ENCODE measurements at regions not wholly inside any gene's neighbourhood (a gene's known extent, or its start where the extent isn't known, plus 50 kb on each side); places are given as distances from the start of the nearest gene placed in this dataset.

GRCh38 chr6:51271615-51272014, 452.9 kb downstream of the TFAP2B start:
- TF ChIP-seq CTCF (IDR thresholded peaks at IDR 0.05) (no peak), POLR2A (IDR thresholded peaks at IDR 0.05) (no peak)
- Histone ChIP-seq H3K27ac (no peak overlapping the region), H3K4me1 (peaks cover 0 to 8% (median 0%) of the 10 kb centered on the region in 3 donors), H3K27me3 (no peaks in the 10 kb centered on the region), H3K9me3 (no peaks in the 10 kb centered on the region), H3K36me3 (no peaks in the 10 kb centered on the region), H3K4me3 (no peak overlapping the region)
- intact Hi-C loops (cut with DNase I) = no loop called here
- no peak for DNase-seq
- WGBS, 2 donors = 83 to 100% methylated on average over 1 of the region's 1 CpG

- Histone ChIP-seq H3K36me3 (no peaks in the 10 kb centered on the region), H3K27me3 (no peaks in the 10 kb centered on the region), H3K9me3 (no peaks in the 10 kb centered on the region), H3K4me1 (peaks cover 0 to 8% (median 0%) of the 10 kb centered on the region in 3 donors), H3K4me3 (no peak overlapping the region), H3K27ac (no peak overlapping the region)
- intact Hi-C loops (cut with DNase I) = no loop called here
- no peak for DNase-seq
- 33 to 45% methylated on average over 5 of the region's 5 CpGs for WGBS, 2 donors
- TF ChIP-seq POLR2A (IDR thresholded peaks at IDR 0.05) (no peak), CTCF (IDR thresholded peaks at IDR 0.05) (no peak)
These were observed 454.7 kb downstream of the TFAP2B start for GRCh38 chr6:51273228-51273961.

GRCh38 chr6:51277474-51277873, 458.8 kb downstream of the TFAP2B start:
- no peaks in the 10 kb centered on the region for H3K36me3 ChIP-seq
- H3K27me3 ChIP-seq = no peaks in the 10 kb centered on the region
- peaks cover 0 to 8% (median 0%) of the 10 kb centered on the region in 3 donors for H3K4me1 ChIP-seq
- intact Hi-C loops (cut with DNase I) = no loop called here
- 50 to 71% methylated on average over 1 of the region's 1 CpG for WGBS, 2 donors
- H3K4me3 ChIP-seq = no peak overlapping the region
- no peak overlapping the region for H3K27ac ChIP-seq
- TF ChIP-seq CTCF (IDR thresholded peaks at IDR 0.05) (no peak), POLR2A (IDR thresholded peaks at IDR 0.05) (no peak)
- H3K9me3 ChIP-seq = no peaks in the 10 kb centered on the region
- DNase-seq = no peak

GRCh38 chr6:51282026-51282425, 463.4 kb downstream of the TFAP2B start:
- WGBS, 2 donors = 52 to 73% methylated on average over 2 of the region's 2 CpGs
- Histone ChIP-seq H3K4me1 (no peaks in the 10 kb centered on the region), H3K36me3 (no peaks in the 10 kb centered on the region), H3K4me3 (no peak overlapping the region), H3K27me3 (no peaks in the 10 kb centered on the region), H3K9me3 (no peaks in the 10 kb centered on the region), H3K27ac (no peak overlapping the region)
- TF ChIP-seq POLR2A (IDR thresholded peaks at IDR 0.05) = no peak
- no peak for TF ChIP-seq CTCF (IDR thresholded peaks at IDR 0.05)
- no peak for DNase-seq
- intact Hi-C loops (cut with DNase I) = no loop called here

GRCh38 chr6:51283723-51284355, 465.2 kb downstream of the TFAP2B start:
- no peaks in the 10 kb centered on the region for H3K36me3 ChIP-seq
- H3K27ac ChIP-seq = no peak overlapping the region
- no peaks in the 10 kb centered on the region for H3K27me3 ChIP-seq
- 84% methylated on average over 6 of the region's 6 CpGs for WGBS, 2 donors
- H3K9me3 ChIP-seq = no peaks in the 10 kb centered on the region
- H3K4me3 ChIP-seq = no peak overlapping the region
- no peak for DNase-seq
- no peaks in the 10 kb centered on the region for H3K4me1 ChIP-seq
- no peak for TF ChIP-seq CTCF (IDR thresholded peaks at IDR 0.05)
- TF ChIP-seq POLR2A (IDR thresholded peaks at IDR 0.05) = no peak
- intact Hi-C loops (cut with DNase I) = no loop called here

Measured in esophagus squamous epithelium (tissue), 5 donors.